ENCODE measurements at regions not wholly inside any gene's neighbourhood (a gene's known extent, or its start where the extent isn't known, plus 50 kb on each side); places are given as distances from the start of the nearest gene placed in this dataset.

DNA sequence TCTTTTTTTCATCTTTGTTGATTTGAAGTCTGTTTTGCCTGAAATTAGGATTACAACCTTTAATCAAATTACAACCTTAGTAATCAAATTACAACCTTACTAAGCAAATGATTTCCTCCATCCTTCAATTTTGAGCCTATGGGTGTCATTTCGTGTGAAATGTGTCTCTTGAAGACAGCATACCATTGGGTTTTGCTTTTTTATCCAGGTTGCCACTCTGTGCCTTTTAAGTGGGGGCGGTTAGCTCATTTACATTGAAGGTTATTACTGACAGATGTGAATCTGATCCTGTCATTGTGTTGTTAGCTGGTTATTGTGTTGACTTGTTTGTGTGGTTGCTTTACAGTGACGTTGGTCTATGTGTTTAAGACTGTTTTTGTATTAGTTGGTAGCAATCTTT is 74.8 kb upstream of the BCL9 start:
- TF ChIP-seq, protein P1, sequence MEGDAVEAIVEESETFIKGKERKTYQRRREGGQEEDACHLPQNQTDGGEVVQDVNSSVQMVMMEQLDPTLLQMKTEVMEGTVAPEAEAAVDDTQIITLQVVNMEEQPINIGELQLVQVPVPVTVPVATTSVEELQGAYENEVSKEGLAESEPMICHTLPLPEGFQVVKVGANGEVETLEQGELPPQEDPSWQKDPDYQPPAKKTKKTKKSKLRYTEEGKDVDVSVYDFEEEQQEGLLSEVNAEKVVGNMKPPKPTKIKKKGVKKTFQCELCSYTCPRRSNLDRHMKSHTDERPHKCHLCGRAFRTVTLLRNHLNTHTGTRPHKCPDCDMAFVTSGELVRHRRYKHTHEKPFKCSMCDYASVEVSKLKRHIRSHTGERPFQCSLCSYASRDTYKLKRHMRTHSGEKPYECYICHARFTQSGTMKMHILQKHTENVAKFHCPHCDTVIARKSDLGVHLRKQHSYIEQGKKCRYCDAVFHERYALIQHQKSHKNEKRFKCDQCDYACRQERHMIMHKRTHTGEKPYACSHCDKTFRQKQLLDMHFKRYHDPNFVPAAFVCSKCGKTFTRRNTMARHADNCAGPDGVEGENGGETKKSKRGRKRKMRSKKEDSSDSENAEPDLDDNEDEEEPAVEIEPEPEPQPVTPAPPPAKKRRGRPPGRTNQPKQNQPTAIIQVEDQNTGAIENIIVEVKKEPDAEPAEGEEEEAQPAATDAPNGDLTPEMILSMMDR (IDR thresholded peaks at IDR 0.05) = no peak
- Histone ChIP-seq H3K4me1 (no peaks in the 10 kb centered on the region), H3K27me3 (ENCODE audit: control insufficient read depth, insufficient read depth, low read length) (no peaks in the 10 kb centered on the region), H3K27ac (no peak overlapping the region), H3K4me3 (ENCODE audit: low read depth, low read length) (no peak overlapping the region), H3K9ac (no peak overlapping the region), H3K4me2 (ENCODE audit: low read length) (no peak overlapping the region), H3K9me3 (ENCODE audit: control insufficient read depth, low read length) (no peaks in the 10 kb centered on the region), H3K79me2 (no peaks in the 10 kb centered on the region), H2AFZ (no peak overlapping the region), H3K36me3 (ENCODE audit: control insufficient read depth, insufficient read depth, low read length) (no peaks in the 10 kb centered on the region)

DNA sequence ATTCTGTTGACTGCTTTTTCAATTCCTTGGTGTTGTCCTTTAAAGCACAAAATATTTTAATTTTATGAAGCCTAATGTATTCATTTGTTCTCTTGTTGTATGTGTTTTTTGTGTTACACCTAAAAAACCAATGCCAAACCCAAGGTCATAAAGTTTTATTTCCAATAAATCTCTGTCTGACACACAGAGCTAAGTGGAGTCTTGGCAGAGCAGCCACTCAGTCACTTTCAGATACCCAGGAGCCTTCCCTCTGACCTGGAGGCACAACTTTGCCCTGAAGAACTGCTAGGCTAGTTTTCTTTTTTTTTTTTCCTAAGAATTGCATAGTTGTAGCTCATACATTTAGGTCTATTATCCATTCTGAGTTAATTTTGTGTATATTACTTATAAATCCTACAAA is 71.2 kb upstream of the BCL9 start:
- H3K4me3 ChIP-seq (ENCODE audit: low read depth, low read length) = no peak overlapping the region
- H2AFZ ChIP-seq = no peak overlapping the region
- no peak overlapping the region for H3K9ac ChIP-seq
- H3K4me2 ChIP-seq (ENCODE audit: low read length) = no peak overlapping the region
- no peak overlapping the region for H3K27ac ChIP-seq
- H3K79me2 ChIP-seq = no peaks in the 10 kb centered on the region
- H3K36me3 ChIP-seq (ENCODE audit: control insufficient read depth, insufficient read depth, low read length) = no peaks in the 10 kb centered on the region
- no peaks in the 10 kb centered on the region for H3K4me1 ChIP-seq
- no peaks in the 10 kb centered on the region for H3K9me3 ChIP-seq (ENCODE audit: control insufficient read depth, low read length)
- TF ChIP-seq, protein P1 (IDR thresholded peaks at IDR 0.05) = no peak
- no peaks in the 10 kb centered on the region for H3K27me3 ChIP-seq (ENCODE audit: control insufficient read depth, insufficient read depth, low read length)

DNA sequence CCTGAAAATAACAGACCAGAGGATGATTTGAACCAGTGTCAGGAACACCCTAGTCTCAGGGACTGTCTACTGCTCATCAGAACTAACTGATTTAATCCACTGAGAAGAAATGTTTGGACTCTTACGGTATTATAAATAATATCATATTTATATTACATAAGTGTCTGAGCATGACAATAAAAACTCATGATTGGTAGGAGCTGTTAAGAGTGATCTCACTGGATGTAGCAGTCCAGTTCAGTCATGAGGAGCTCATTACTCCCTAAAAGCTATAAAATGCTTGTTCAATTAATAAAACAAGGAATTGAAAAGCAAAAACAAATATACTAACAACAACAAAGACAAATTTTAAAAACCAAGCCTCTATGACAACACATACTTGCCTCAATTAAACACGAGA is 68.8 kb upstream of the BCL9 start:
- Histone ChIP-seq H3K4me3 (ENCODE audit: low read depth, low read length) (no peak overlapping the region), H2AFZ (no peak overlapping the region), H3K27me3 (ENCODE audit: control insufficient read depth, insufficient read depth, low read length) (no peaks in the 10 kb centered on the region), H3K4me1 (no peaks in the 10 kb centered on the region), H3K36me3 (ENCODE audit: control insufficient read depth, insufficient read depth, low read length) (no peaks in the 10 kb centered on the region), H3K9ac (no peak overlapping the region), H3K9me3 (ENCODE audit: control insufficient read depth, low read length) (no peaks in the 10 kb centered on the region), H3K4me2 (ENCODE audit: low read length) (no peak overlapping the region), H3K27ac (no peak overlapping the region), H3K79me2 (no peaks in the 10 kb centered on the region)
- TF ChIP-seq, protein P1 (IDR thresholded peaks at IDR 0.05) = no peak

DNA sequence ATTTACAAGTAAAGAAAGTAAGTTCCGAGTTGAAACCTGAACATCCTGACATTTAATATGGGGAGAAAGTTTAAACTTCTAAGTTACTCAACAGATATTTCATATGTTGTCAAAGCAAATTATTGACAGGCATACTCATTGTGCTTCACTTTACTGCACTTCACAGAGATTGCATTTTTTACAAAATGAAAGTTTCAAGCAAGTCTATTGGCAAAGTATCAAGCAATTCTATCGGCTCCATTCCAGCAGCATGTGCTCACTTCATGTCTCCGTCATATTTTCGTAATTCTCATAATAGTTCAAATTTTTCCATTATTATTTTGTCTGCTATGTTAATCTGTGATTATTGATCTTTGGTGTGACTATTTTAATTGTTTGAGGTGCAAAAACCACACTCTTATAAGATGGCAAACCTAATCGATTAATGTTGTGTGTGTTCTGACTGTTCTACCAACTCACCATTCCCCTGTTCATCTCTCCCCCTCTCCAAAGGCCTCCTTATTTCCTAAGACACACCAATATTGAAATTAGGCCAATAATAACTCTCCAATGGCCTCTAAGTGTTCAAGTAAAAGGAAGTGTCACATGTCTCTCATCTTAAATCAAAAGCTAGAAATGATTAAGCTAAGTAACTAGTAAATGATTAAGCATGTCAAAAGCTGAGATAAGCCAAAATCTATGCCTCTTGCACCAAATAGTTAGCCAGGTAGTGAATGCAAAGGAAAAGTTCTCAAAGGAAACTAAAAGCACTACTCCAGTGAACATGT is 68.2 kb upstream of the BCL9 start:
- Histone ChIP-seq H3K36me3 (ENCODE audit: control insufficient read depth, insufficient read depth, low read length) (no peaks in the 10 kb centered on the region), H3K27ac (no peak overlapping the region), H3K79me2 (no peaks in the 10 kb centered on the region), H2AFZ (no peak overlapping the region), H3K9ac (no peak overlapping the region), H3K27me3 (ENCODE audit: control insufficient read depth, insufficient read depth, low read length) (no peaks in the 10 kb centered on the region), H3K4me2 (ENCODE audit: low read length) (no peak overlapping the region), H3K4me1 (no peaks in the 10 kb centered on the region), H3K9me3 (ENCODE audit: control insufficient read depth, low read length) (no peaks in the 10 kb centered on the region), H3K4me3 (ENCODE audit: low read depth, low read length) (no peak overlapping the region)
- TF ChIP-seq, protein P1 (IDR thresholded peaks at IDR 0.05) = no peak

DNA sequence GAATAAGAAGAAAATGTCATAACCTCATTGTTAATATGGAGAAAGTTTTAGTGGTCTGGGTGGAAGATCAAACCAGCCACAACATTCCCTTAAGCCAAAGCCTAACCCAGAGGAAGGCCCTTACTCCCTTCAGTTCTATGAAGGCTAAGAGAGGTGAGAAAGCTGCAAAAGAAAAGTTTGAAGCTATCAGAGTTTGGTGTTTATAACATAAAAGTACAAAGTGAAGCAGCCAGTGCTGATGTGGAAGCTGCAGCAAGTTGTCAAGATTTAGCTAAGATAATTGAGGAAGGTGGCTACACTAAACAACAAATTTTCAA is 67.6 kb upstream of the BCL9 start:
- no peak overlapping the region for H3K4me3 ChIP-seq (ENCODE audit: low read depth, low read length)
- no peak overlapping the region for H3K4me2 ChIP-seq (ENCODE audit: low read length)
- no peak overlapping the region for H3K27ac ChIP-seq
- H3K4me1 ChIP-seq = no peaks in the 10 kb centered on the region
- H3K79me2 ChIP-seq = no peaks in the 10 kb centered on the region
- H3K36me3 ChIP-seq (ENCODE audit: control insufficient read depth, insufficient read depth, low read length) = no peaks in the 10 kb centered on the region
- TF ChIP-seq, protein P1 (IDR thresholded peaks at IDR 0.05) = no peak
- no peaks in the 10 kb centered on the region for H3K9me3 ChIP-seq (ENCODE audit: control insufficient read depth, low read length)
- H2AFZ ChIP-seq = no peak overlapping the region
- no peak overlapping the region for H3K9ac ChIP-seq
- H3K27me3 ChIP-seq (ENCODE audit: control insufficient read depth, insufficient read depth, low read length) = no peaks in the 10 kb centered on the region

Data from parathyroid adenoma (tissue), 2 donors.